ENCODE measurements at regions not wholly inside any gene's neighbourhood (a gene's known extent, or its start where the extent isn't known, plus 50 kb on each side); places are given as distances from the start of the nearest gene placed in this dataset.

GRCh38 chrX:155694649-155695048, 81.9 kb upstream of the TMLHE start:
- TF ChIP-seq CTCF (IDR thresholded peaks at IDR 0.05; ENCODE audit: borderline replicate concordance, extremely low read depth, low read length, poor library complexity, severe bottlenecking), result no peak
- no peak for TF ChIP-seq EZH2 (IDR thresholded peaks at IDR 0.05; ENCODE audit: borderline replicate concordance, low read depth, low read length, severe bottlenecking)
- no peaks in the 10 kb centered on the region for H3K4me1 ChIP-seq (ENCODE audit: insufficient read depth, low read length)
- H4K20me1 ChIP-seq (ENCODE audit: insufficient read depth, low read length), result no peaks in the 10 kb centered on the region

GRCh38 chrX:155682834-155683233, 70.1 kb upstream of the TMLHE start:
- no peak for TF ChIP-seq EZH2 (IDR thresholded peaks at IDR 0.05; ENCODE audit: borderline replicate concordance, low read depth, low read length, severe bottlenecking)
- TF ChIP-seq CTCF (IDR thresholded peaks at IDR 0.05; ENCODE audit: borderline replicate concordance, extremely low read depth, low read length, poor library complexity, severe bottlenecking), result no peak
- Histone ChIP-seq H3K27me3 (ENCODE audit: insufficient read depth, low read length, poor library complexity) (no peaks in the 10 kb centered on the region), H3K4me3 (ENCODE audit: low read depth in 1 of 2, low read length in 2 of 2) (no peak overlapping the region), H3K36me3 (ENCODE audit: insufficient read depth, low read length) (no peaks in the 10 kb centered on the region), H4K20me1 (ENCODE audit: insufficient read depth, low read length) (no peaks in the 10 kb centered on the region), H3K9me3 (ENCODE audit: insufficient read depth, low read length, severe bottlenecking) (no peaks in the 10 kb centered on the region), H3K4me1 (ENCODE audit: insufficient read depth, low read length) (no peaks in the 10 kb centered on the region), H2AFZ (ENCODE audit: low read depth, low read length) (no peak overlapping the region), H3K27ac (ENCODE audit: low read length) (no peak overlapping the region), H3K9ac (ENCODE audit: low read depth, low read length) (no peak overlapping the region), H3K79me2 (ENCODE audit: insufficient read depth, low read length) (no peaks in the 10 kb centered on the region), H3K4me2 (ENCODE audit: insufficient read depth, low read length) (no peak overlapping the region)
- ATAC-seq (ENCODE audit: insufficient read depth, low read depth), result no peak
- DNase-seq, result no peak

More at GRCh38 chrX:155694649-155695048, 81.9 kb upstream of the TMLHE start:
- no peak overlapping the region for H3K27ac ChIP-seq (ENCODE audit: low read length)
- H3K36me3 ChIP-seq (ENCODE audit: insufficient read depth, low read length), result no peaks in the 10 kb centered on the region
- ATAC-seq (ENCODE audit: insufficient read depth, low read depth) (no peak), DNase-seq (no peak)
- H3K9me3 ChIP-seq (ENCODE audit: insufficient read depth, low read length, severe bottlenecking), result no peaks in the 10 kb centered on the region
- H2AFZ ChIP-seq (ENCODE audit: low read depth, low read length), result no peak overlapping the region
- H3K9ac ChIP-seq (ENCODE audit: low read depth, low read length), result no peak overlapping the region
- H3K27me3 ChIP-seq (ENCODE audit: insufficient read depth, low read length, poor library complexity), result no peaks in the 10 kb centered on the region
- no peak overlapping the region for H3K4me2 ChIP-seq (ENCODE audit: insufficient read depth, low read length)
- H3K79me2 ChIP-seq (ENCODE audit: insufficient read depth, low read length), result no peaks in the 10 kb centered on the region
- no peak overlapping the region for H3K4me3 ChIP-seq (ENCODE audit: low read depth in 1 of 2, low read length in 2 of 2)

GRCh38 chrX:155679715-155680114, 67.0 kb upstream of the TMLHE start:
- no peak for ATAC-seq (ENCODE audit: insufficient read depth, low read depth)
- no peaks in the 10 kb centered on the region for H3K4me1 ChIP-seq (ENCODE audit: insufficient read depth, low read length)
- no peak overlapping the region for H3K4me2 ChIP-seq (ENCODE audit: insufficient read depth, low read length)
- TF ChIP-seq CTCF (IDR thresholded peaks at IDR 0.05; ENCODE audit: borderline replicate concordance, extremely low read depth, low read length, poor library complexity, severe bottlenecking), result no peak
- TF ChIP-seq EZH2 (IDR thresholded peaks at IDR 0.05; ENCODE audit: borderline replicate concordance, low read depth, low read length, severe bottlenecking), result no peak
- H3K9me3 ChIP-seq (ENCODE audit: insufficient read depth, low read length, severe bottlenecking), result no peaks in the 10 kb centered on the region
- H3K4me3 ChIP-seq (ENCODE audit: low read depth in 1 of 2, low read length in 2 of 2), result no peak overlapping the region
- H4K20me1 ChIP-seq (ENCODE audit: insufficient read depth, low read length), result no peaks in the 10 kb centered on the region
- H3K36me3 ChIP-seq (ENCODE audit: insufficient read depth, low read length), result no peaks in the 10 kb centered on the region
- no peak overlapping the region for H3K9ac ChIP-seq (ENCODE audit: low read depth, low read length)
- no peak for DNase-seq
- no peaks in the 10 kb centered on the region for H3K27me3 ChIP-seq (ENCODE audit: insufficient read depth, low read length, poor library complexity)
- no peak overlapping the region for H3K27ac ChIP-seq (ENCODE audit: low read length)
- H2AFZ ChIP-seq (ENCODE audit: low read depth, low read length), result no peak overlapping the region
- H3K79me2 ChIP-seq (ENCODE audit: insufficient read depth, low read length), result no peaks in the 10 kb centered on the region

- no peak overlapping the region for H3K9ac ChIP-seq (ENCODE audit: low read depth, low read length)
- H3K27me3 ChIP-seq (ENCODE audit: insufficient read depth, low read length, poor library complexity), result no peaks in the 10 kb centered on the region
- H3K36me3 ChIP-seq (ENCODE audit: insufficient read depth, low read length), result no peaks in the 10 kb centered on the region
- H3K9me3 ChIP-seq (ENCODE audit: insufficient read depth, low read length, severe bottlenecking), result no peaks in the 10 kb centered on the region
- no peak for TF ChIP-seq EZH2 (IDR thresholded peaks at IDR 0.05; ENCODE audit: borderline replicate concordance, low read depth, low read length, severe bottlenecking)
- TF ChIP-seq CTCF (IDR thresholded peaks at IDR 0.05; ENCODE audit: borderline replicate concordance, extremely low read depth, low read length, poor library complexity, severe bottlenecking), result no peak
- DNase-seq, result no peak
- no peak overlapping the region for H3K4me3 ChIP-seq (ENCODE audit: low read depth in 1 of 2, low read length in 2 of 2)
- H2AFZ ChIP-seq (ENCODE audit: low read depth, low read length), result no peak overlapping the region
- H4K20me1 ChIP-seq (ENCODE audit: insufficient read depth, low read length), result no peaks in the 10 kb centered on the region
- ATAC-seq (ENCODE audit: insufficient read depth, low read depth), result no peak
- no peaks in the 10 kb centered on the region for H3K79me2 ChIP-seq (ENCODE audit: insufficient read depth, low read length)
- no peaks in the 10 kb centered on the region for H3K4me1 ChIP-seq (ENCODE audit: insufficient read depth, low read length)
- no peak overlapping the region for H3K4me2 ChIP-seq (ENCODE audit: insufficient read depth, low read length)
- no peak overlapping the region for H3K27ac ChIP-seq (ENCODE audit: low read length)
Observed at GRCh38 chrX:155673338-155673737, 60.6 kb upstream of the TMLHE start.
